Right lobe of liver (tissue), 6 donors: ENCODE measurements at regions not wholly inside any gene's neighbourhood (a gene's known extent, or its start where the extent isn't known, plus 50 kb on each side); places are given as distances from the start of the nearest gene placed in this dataset.

Experiments
- ATAC-seq, 4 donors: fragments of 200-7000 bp; cut with Tn5 transposase; one replicate each; pipeline ENCODE4 v1.9.1; 2020; ENCODE audit warnings: mild to moderate bottlenecking in 4 of 4, moderate library complexity in 4 of 4
- DNase-seq, 3 donors: peaks; one replicate each; pipeline ENCODE4 v3.0.0-alpha.2; 2020
- H3K27ac ChIP-seq, 3 donors: fragments of 200-600 bp; one replicate each; pipeline ENCODE4 v1.8.0; 2022
- H3K27me3 ChIP-seq, 2 donors: fragments of 200-600 bp; one replicate each; pipeline ENCODE4 v1.8.0; 2022
- H3K36me3 ChIP-seq, 4 donors: fragments of 200-600 bp; sonication (generic) in 1 of 4; one replicate each; pipeline versions ENCODE4 v1.5.1 to v1.8.0; 2017 to 2022; ENCODE audit warnings: control low read depth in 1 of 4
- H3K4me1 ChIP-seq, 4 donors: fragments of 200-600 bp; sonication (generic) in 1 of 4; one replicate each; pipeline versions ENCODE4 v1.5.1 to v1.8.0; 2017 to 2022; ENCODE audit warnings: control low read depth in 1 of 4
- H3K4me3 ChIP-seq, 3 donors: fragments of 200-600 bp; one replicate each; pipeline ENCODE4 v1.8.0; 2022
- H3K9me3 ChIP-seq, 4 donors: fragments of 200-600 bp; sonication (generic) in 1 of 4; one replicate each; pipeline versions ENCODE4 v1.5.1 to v1.8.0; 2017 to 2022; ENCODE audit warnings: control low read depth in 1 of 4
- POLR2A ChIP-seq: fragments of 450-650 bp; IDR thresholded peaks from one replicate; pipeline ENCODE4 v1.6.1; 2017; ENCODE audit warnings: antibody characterized with exemption, mild to moderate bottlenecking
- WGBS: methylation state at CpG from one replicate; pipeline ENCODE4 v1.1.6; 2018; ENCODE audit warnings: low coverage, low lambda C conversion rate; ENCODE audit not compliant: insufficient coverage; ENCODE audit errors: missing lambda C conversion rate; 5-methylcytosine and 5-hydroxymethylcytosine counted together
- intact Hi-C, 2 donors: fragments of 100-400 bp; cut with DNase I; formaldehyde crosslinking; loops; one replicate each; pipeline versions ENCODE4 v1.11.2 to v1.14.1; 2022
- TF ChIP-seq, protein P1 (sequence below), 4 donors: fragments of 200-600 bp in 3 of 4; fragments of 450-650 bp in 1 of 4; IDR thresholded peaks; one replicate each; pipeline versions ENCODE4 v1.5.1 to v1.8.0; 2016 to 2022; ENCODE audit warnings: antibody characterized with exemption in 4 of 4, mild to moderate bottlenecking in 2 of 4
- donor health status: DM: no; HTN: yes; CAD: no.
- donor health status: DM: no; HTN: no; CAD: no.
- donor health status: DM: no; HTN: no; CAD: no.
- donor health status: DM: no; HTN: yes; CAD: no.
- donor health status: DM: no; HTN: yes; CAD: no.

- no peaks in the 10 kb centered on the region for H3K27me3 ChIP-seq
- no peaks in the 10 kb centered on the region for H3K9me3 ChIP-seq
- ATAC-seq = no peak
- DNase-seq = no peak
- TF ChIP-seq, protein P1, sequence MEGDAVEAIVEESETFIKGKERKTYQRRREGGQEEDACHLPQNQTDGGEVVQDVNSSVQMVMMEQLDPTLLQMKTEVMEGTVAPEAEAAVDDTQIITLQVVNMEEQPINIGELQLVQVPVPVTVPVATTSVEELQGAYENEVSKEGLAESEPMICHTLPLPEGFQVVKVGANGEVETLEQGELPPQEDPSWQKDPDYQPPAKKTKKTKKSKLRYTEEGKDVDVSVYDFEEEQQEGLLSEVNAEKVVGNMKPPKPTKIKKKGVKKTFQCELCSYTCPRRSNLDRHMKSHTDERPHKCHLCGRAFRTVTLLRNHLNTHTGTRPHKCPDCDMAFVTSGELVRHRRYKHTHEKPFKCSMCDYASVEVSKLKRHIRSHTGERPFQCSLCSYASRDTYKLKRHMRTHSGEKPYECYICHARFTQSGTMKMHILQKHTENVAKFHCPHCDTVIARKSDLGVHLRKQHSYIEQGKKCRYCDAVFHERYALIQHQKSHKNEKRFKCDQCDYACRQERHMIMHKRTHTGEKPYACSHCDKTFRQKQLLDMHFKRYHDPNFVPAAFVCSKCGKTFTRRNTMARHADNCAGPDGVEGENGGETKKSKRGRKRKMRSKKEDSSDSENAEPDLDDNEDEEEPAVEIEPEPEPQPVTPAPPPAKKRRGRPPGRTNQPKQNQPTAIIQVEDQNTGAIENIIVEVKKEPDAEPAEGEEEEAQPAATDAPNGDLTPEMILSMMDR (IDR thresholded peaks at IDR 0.05) = no peak
- no peak for TF ChIP-seq POLR2A
- intact Hi-C loops = no loop called here
- H3K36me3 ChIP-seq = no peaks in the 10 kb centered on the region
- 60% methylated on average over 5 of the region's 5 CpGs for WGBS
- no peak overlapping the region for H3K27ac ChIP-seq
- no peak overlapping the region for H3K4me3 ChIP-seq
- H3K4me1 ChIP-seq = no peaks in the 10 kb centered on the region
Observed at GRCh38 chr2:239640210-239640609, 239.4 kb upstream of the HDAC4 start.

DNA sequence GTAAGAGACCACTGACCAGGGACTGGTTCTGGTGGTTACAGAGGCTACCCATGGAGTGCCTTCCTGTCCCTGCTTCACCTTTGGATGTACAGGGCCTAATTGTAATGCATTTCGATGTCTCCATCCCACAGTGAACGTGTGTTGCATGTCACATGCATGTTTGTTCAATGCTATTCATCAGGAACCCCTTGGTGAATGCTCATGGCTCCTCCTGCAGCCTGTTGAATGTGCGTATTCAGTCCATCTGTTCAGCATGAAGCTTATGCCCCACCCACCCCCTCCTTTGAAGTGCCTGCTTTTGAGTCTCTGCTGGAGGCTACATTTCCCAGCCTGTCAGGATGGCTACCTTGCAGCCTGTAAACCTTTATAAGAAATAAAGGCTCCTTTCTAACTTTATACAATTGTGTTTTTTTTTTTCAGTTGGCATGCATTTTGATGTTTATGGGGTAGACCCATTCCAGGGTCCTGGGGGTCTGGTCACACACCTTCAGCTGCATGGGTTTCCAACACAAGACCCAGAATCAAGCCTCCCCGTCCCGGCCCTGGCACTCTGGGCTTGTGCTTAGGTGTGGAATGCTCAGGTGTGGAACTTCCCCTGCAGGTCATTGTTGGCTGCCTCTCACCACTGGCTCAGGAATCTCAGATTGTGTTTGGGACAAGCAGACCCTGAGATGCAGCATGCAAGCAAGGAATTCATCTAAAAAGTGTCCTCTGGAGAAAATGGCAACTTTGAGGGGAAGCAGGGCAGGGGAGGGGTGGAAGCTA, 238.8 kb upstream of the HDAC4 start:
- TF ChIP-seq, protein P1 (IDR thresholded peaks at IDR 0.05) = no peak
- no peak for TF ChIP-seq POLR2A
- no peaks in the 10 kb centered on the region for H3K27me3 ChIP-seq
- no peaks in the 10 kb centered on the region for H3K4me1 ChIP-seq
- H3K36me3 ChIP-seq = no peaks in the 10 kb centered on the region
- 73% methylated on average over 3 of the region's 5 CpGs for WGBS
- no peak overlapping the region for H3K27ac ChIP-seq
- no peaks in the 10 kb centered on the region for H3K9me3 ChIP-seq
- H3K4me3 ChIP-seq = no peak overlapping the region
- DNase-seq = no peak
- intact Hi-C loops = no loop called here
- no peak for ATAC-seq

GRCh38 chr2:239638376-239638775, 237.6 kb upstream of the HDAC4 start:
- Histone ChIP-seq H3K9me3 (no peaks in the 10 kb centered on the region), H3K36me3 (no peaks in the 10 kb centered on the region), H3K27me3 (no peaks in the 10 kb centered on the region), H3K4me3 (no peak overlapping the region), H3K4me1 (no peaks in the 10 kb centered on the region), H3K27ac (no peak overlapping the region)
- WGBS = 53% methylated on average over 4 of the region's 4 CpGs
- DNase-seq (no peak), ATAC-seq (no peak)
- TF ChIP-seq, protein P1 (IDR thresholded peaks at IDR 0.05) = no peak
- TF ChIP-seq POLR2A = no peak
- intact Hi-C loops = no loop called here

- DNase-seq (no peak), ATAC-seq (no peak)
- Histone ChIP-seq H3K9me3 (no peaks in the 10 kb centered on the region), H3K36me3 (no peaks in the 10 kb centered on the region), H3K4me1 (no peaks in the 10 kb centered on the region), H3K27ac (no peak overlapping the region), H3K4me3 (no peak overlapping the region), H3K27me3 (no peaks in the 10 kb centered on the region)
- 21% methylated on average over 2 of the region's 3 CpGs for WGBS
- TF ChIP-seq POLR2A = no peak
- TF ChIP-seq, protein P1 (IDR thresholded peaks at IDR 0.05) = no peak
- intact Hi-C loops = no loop called here
Observed at GRCh38 chr2:239636808-239637207, 236.0 kb upstream of the HDAC4 start.
